ENCODE measurements at regions not wholly inside any gene's neighbourhood (a gene's known extent, or its start where the extent isn't known, plus 50 kb on each side); places are given as distances from the start of the nearest gene placed in this dataset.

DNA sequence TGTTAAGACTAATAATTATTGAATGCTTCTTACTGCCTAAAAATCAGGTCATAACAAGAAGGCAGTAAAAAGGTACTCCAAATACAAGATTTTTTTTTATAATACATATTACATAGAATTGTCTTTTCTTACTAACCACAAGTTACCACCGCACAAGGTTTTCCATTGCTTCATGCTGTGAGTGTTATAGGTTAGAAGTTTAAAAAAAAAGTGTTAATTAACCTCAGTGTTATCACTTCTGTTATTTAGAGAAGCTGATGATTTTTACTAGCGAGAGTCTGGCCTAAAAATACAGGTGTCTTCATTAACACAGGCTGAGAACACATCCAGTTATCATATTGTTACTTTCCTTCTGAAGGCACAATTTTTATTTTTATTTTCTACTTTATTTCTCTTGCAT lies 1281.9 kb upstream of the CELF2 start:
- CTCF ChIA-PET = no interaction called here
- intact Hi-C loops (cut with micrococcal nuclease) = no loop called here

More for the DNA sequence above, 1281.9 kb upstream of the CELF2 start:
- no peak overlapping the region for H3K9ac ChIP-seq (ENCODE audit: low read depth, low read length)
- H2AK9ac ChIP-seq (replicated peaks; ENCODE audit: low read depth, low read length, poor library complexity) = no peak overlapping the region
- H3K27ac ChIP-seq (ENCODE audit: insufficient read depth, low read length) = no peak overlapping the region
- H3K18ac ChIP-seq (ENCODE audit: low read depth, low read length) = no peak overlapping the region
- H4K20me1 ChIP-seq (ENCODE audit: insufficient read depth, low read length) = no peaks in the 10 kb centered on the region
- no peak overlapping the region for H2BK20ac ChIP-seq (ENCODE audit: low read depth, low read length)
- WGBS, 2 experiments (ENCODE audit: extremely low coverage in 2 of 2, insufficient read length in 1 of 2) = no CpG with 5 or more reads among the region's 2 CpGs
- H2BK5ac ChIP-seq (ENCODE audit: low read depth, low read length, poor library complexity, severe bottlenecking) = no peak overlapping the region
- no peaks in the 10 kb centered on the region for H3K36me3 ChIP-seq (ENCODE audit: control insufficient read depth, insufficient read depth, low read length)
- H4K5ac ChIP-seq (ENCODE audit: low read depth, low read length) = no peak overlapping the region
- no peak overlapping the region for H3K4me3 ChIP-seq (ENCODE audit: insufficient read depth, low read depth, low read length)
- dilution Hi-C loops (cut with HindIII; ENCODE audit: low sequenced_read_pairs, unreplicated experiment) = no loop called here
- no peak overlapping the region for H3K56ac ChIP-seq (ENCODE audit: extremely low read depth, insufficient read depth, low read length)
- no peak for TF ChIP-seq MXI1 (IDR thresholded peaks at IDR 0.05; ENCODE audit: borderline replicate concordance, low read depth, low read length)
- no peaks in the 10 kb centered on the region for H3K4me1 ChIP-seq (ENCODE audit: control insufficient read depth, insufficient read depth, low read length)
- ATAC-seq (ENCODE audit: low read depth) (no peak), DNase-seq (no peak)
- no peak overlapping the region for H4K8ac ChIP-seq (ENCODE audit: low read depth in 2 of 2, low read length in 2 of 2)
- no peak overlapping the region for H4K91ac ChIP-seq (ENCODE audit: insufficient read depth, low read depth, low read length)
- no peak overlapping the region for H3K14ac ChIP-seq (replicated peaks; ENCODE audit: low read depth, low read length)
- H3K79me1 ChIP-seq (ENCODE audit: low read depth in 1 of 2, low read length in 2 of 2) = no peaks in the 10 kb centered on the region
- H3K4me2 ChIP-seq (ENCODE audit: low read depth, low read length) = no peak overlapping the region
- H3K23ac ChIP-seq (ENCODE audit: low read depth, low read length) = no peak overlapping the region
- no peaks in the 10 kb centered on the region for H3K27me3 ChIP-seq (ENCODE audit: control insufficient read depth, insufficient read depth, low read length)
- no peak overlapping the region for H3K4ac ChIP-seq (ENCODE audit: low read depth, low read length)
- no TSS peak for BruUV-seq (replicated peaks)
- H2BK120ac ChIP-seq (ENCODE audit: low read depth, low read length) = no peak overlapping the region
- H2AFZ ChIP-seq (replicated peaks; ENCODE audit: low read length, poor library complexity) = no peak overlapping the region
- H2AK5ac ChIP-seq (ENCODE audit: low read depth, low read length) = no peak overlapping the region
- H2BK15ac ChIP-seq (ENCODE audit: low read depth, low read length) = no peak overlapping the region
- no peaks in the 10 kb centered on the region for H3K9me1 ChIP-seq (ENCODE audit: insufficient read depth, low read length)
- in situ Hi-C loops (cut with MboI; ENCODE audit: low sequenced_read_pairs) = no loop called here
- H3K9me3 ChIP-seq (ENCODE audit: control insufficient read depth, insufficient read depth, low read length) = peaks cover 2% of the 10 kb centered on the region
- POLR2A ChIA-PET (ENCODE audit: unreplicated experiment) = no interaction called here

Measured in IMR-90 (cell line).